Stimulated activated naive B cell treated with anti-CD40 and anti-IgM and Interleukin-4, amounts not matched to agents 10 μg/mL and 1 μg/mL and 100 μg/mL, for 72 hours (primary cell): ENCODE measurements at regions not wholly inside any gene's neighbourhood (a gene's known extent, or its start where the extent isn't known, plus 50 kb on each side); places are given as distances from the start of the nearest gene placed in this dataset.

Experiments used
- ATAC-seq, 2 donors: fragments of 150-1000 bp; cut with Tn5 transposase; replicated peaks; 2 replicates each; pipeline ENCODE4 v1.10.0; 2021; ENCODE audit warnings: moderate library complexity in 1 of 2
- DNase-seq: peaks from one replicate; pipeline ENCODE4 v3.0.0; 2021
- H3K27ac Mint-ChIP-seq: one replicate; pipeline ENCODE4 v1.8.0; 2022; ENCODE audit warnings: mild to moderate bottlenecking, mixed read lengths
- H3K27me3 Mint-ChIP-seq, 2 donors: one replicate each; pipeline ENCODE4 v1.8.0; 2022; ENCODE audit warnings: mixed read lengths in 2 of 2
- H3K36me3 Mint-ChIP-seq, 2 donors: one replicate each; pipeline ENCODE4 v1.8.0; 2022; ENCODE audit warnings: mixed read lengths in 2 of 2, mild to moderate bottlenecking in 1 of 2
- H3K4me1 Mint-ChIP-seq, 2 donors: one replicate each; pipeline ENCODE4 v1.8.0; 2022; ENCODE audit warnings: mixed read lengths in 2 of 2, mild to moderate bottlenecking in 1 of 2
- H3K4me3 Mint-ChIP-seq, 2 donors: one replicate each; pipeline ENCODE4 v1.8.0; 2022; ENCODE audit warnings: mild to moderate bottlenecking in 2 of 2, mixed read lengths in 2 of 2, moderate library complexity in 1 of 2
- H3K9me3 Mint-ChIP-seq, 2 donors: one replicate each; pipeline ENCODE4 v1.8.0; 2022; ENCODE audit warnings: mixed read lengths in 2 of 2, mild to moderate bottlenecking in 1 of 2

DNA sequence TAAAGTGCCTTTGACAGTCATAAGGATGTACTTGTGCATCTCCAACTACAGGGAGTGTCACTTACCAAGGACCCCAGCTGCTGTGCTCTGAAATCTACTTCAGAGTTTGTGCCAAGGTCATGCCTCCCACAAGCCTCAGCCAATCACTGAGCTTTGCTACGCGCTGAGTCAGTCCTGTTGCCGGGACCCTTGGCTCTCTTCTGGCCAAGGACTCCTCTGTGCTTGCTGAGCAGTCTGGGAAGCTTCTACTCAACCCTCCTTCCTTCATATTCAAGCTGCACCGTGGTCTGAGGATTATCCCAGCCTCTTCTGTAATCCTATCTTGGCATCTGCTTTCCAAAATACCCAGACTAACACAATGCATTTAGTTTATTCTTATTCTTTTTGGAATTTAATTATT, 398.9 kb upstream of the FANCL start:
- H3K27me3 Mint-ChIP-seq, result no peaks in the 10 kb centered on the region

DNA sequence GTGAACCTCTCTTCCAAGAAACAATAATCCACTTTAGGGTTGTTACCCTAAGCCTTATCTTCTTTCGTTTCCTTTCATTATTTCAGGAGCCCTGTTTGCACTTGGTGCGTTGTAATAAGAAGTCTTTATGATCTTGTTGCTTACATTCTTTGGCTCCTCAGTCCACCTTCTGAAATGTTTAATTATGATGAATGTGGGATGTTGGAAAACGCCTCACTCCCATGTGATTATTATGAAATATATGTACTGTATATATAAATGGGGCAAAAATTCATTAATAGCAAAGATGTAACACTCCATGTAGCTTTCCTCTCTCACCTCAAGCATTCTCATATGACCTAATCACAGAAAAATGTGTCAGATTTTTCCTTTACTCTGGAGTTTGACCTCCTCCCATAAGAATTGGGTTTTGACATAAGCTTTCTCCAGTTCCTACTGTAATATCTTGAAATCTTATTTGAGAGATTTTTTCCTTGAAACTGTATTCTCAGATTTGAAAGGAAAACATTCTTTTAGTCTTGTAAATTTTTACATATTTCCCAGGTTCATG, 397.2 kb upstream of the FANCL start:
- no peak for DNase-seq
- no peak for ATAC-seq
- Mint-ChIP-seq H3K27ac (no peak overlapping the region), H3K4me1 (no peaks in the 10 kb centered on the region), H3K9me3 (no peaks in the 10 kb centered on the region), H3K4me3 (no peak overlapping the region), H3K27me3 (no peaks in the 10 kb centered on the region), H3K36me3 (no peaks in the 10 kb centered on the region)

More for the DNA sequence above, 398.9 kb upstream of the FANCL start:
- H3K36me3 Mint-ChIP-seq, result no peaks in the 10 kb centered on the region
- peaks cover 0 to 5% of the 10 kb centered on the region in 2 donors for H3K4me1 Mint-ChIP-seq
- H3K27ac Mint-ChIP-seq, result no peak overlapping the region
- H3K4me3 Mint-ChIP-seq, result no peak overlapping the region
- DNase-seq, result no peak
- no peaks in the 10 kb centered on the region for H3K9me3 Mint-ChIP-seq
- ATAC-seq, result no peak

DNA sequence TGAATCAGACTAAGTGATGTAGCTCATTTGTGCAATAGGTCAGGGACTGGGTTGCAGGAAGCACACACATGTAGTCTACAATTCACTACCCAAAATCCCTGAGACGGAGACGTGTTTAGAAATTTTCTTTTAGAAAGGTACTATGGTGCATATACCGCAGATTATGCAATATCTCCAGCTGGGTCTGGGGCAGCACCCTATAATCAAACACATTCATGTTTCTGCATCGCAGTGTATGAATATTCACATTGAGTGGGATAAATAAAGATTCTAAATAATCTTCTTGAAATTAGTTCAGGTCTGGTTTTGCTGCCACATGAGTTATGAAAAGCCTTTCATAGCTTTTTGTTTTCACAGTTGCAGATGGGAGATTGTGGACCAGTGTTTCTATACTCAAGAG, 395.7 kb upstream of the FANCL start:
- Mint-ChIP-seq H3K4me1 (no peaks in the 10 kb centered on the region), H3K9me3 (no peaks in the 10 kb centered on the region), H3K27ac (no peak overlapping the region), H3K27me3 (no peaks in the 10 kb centered on the region), H3K36me3 (no peaks in the 10 kb centered on the region), H3K4me3 (no peak overlapping the region)
- DNase-seq (no peak), ATAC-seq (no peak)

DNA sequence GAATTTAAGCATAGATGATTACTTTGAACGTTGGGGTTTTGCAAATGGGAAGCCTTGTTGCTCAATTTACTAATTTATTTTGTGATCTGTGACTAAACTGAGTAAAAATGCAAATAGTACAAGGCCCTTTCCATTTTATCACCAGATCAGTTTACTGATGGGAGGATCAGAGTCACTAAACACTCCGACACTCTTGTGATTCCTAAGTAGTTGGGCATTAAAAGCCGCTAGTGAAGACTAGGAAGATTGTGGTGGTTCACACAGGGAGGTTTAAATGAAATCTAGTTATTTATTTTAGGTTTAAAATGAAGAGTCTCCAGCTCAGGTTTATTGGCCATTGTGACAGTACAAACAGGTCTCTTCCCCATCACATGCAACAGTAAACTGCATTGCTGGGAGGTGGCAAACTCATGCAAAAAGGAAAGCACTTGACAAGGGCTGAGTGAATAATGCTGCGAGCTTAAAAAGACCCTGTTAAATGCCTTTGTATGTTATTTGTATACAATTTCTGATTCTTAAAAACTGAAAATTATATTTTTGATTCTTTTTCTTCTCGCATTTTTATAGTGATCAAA, 394.8 kb upstream of the FANCL start:
- no peaks in the 10 kb centered on the region for H3K27me3 Mint-ChIP-seq
- no peak for DNase-seq
- no peaks in the 10 kb centered on the region for H3K4me1 Mint-ChIP-seq
- no peak for ATAC-seq
- H3K27ac Mint-ChIP-seq, result no peak overlapping the region
- no peak overlapping the region for H3K4me3 Mint-ChIP-seq
- no peaks in the 10 kb centered on the region for H3K36me3 Mint-ChIP-seq
- H3K9me3 Mint-ChIP-seq, result no peaks in the 10 kb centered on the region

DNA sequence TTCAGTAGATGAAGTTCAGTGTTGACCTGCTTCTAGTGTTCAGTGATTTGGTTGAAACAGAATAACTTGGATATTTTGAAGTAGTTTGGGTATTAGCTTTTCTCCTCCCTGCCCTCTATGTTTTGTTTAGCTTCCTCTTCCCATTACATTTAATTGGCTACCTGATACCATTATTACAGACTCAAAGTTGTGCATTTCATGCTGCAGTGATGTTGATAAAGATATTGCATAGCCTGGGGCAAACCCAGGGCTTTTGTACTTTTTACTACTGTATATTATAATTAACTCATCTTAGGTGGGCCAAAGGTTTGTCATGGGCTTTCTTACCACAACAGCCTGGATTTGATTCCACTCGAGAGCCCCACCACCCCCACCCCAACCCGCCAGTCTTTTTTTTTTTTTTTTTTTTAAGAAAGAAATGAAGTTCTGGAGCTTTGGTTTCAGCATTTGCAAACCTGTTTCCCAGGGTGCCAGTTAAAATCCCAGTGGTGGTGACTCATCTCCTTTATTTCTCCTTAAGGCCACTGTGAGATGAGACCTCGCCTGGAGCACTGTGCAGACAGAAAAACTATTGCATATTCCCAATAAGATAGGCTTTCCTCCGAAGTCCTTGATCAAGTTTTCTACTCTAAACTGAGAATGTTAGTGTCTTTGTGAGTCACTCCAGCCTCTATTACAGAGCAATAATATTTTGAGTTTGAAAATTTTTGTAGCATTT, 393.7 kb upstream of the FANCL start:
- no peak for ATAC-seq
- Mint-ChIP-seq H3K9me3 (no peaks in the 10 kb centered on the region), H3K27ac (no peak overlapping the region)

DNA sequence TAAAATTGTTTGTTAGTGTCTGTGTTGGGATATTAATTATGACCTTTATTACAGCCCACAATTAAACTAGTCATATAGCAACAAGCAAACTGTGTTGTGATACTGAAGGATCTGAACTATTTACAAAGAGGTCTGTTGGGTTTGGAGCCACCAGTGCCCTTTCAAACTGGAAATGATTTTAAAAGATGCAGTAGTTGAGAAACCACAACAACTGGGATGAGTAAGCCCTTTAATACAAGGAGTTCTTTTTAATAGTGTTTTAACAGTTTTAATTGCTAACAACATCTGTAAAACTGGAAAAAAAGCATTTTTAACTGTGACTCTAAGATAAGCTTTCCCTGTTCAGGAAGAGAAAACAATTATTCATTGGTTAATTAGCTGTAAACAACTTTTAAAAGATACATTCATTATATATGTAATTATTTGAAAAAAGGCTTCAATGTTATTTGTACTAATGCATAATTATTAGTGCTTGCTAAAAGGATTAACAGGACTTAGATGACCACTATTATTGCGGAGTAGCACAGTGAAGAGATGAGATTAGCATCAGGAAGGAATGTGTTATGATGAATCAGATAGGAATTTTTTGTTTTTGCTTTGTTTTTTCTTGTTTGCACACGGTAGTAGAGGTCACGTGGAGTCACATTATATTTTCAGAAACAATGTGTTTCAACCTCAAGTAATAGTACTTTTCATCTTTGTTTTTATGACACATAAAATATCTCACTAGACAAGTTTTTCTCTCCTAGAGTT, 392.7 kb upstream of the FANCL start:
- Mint-ChIP-seq H3K27me3 (no peaks in the 10 kb centered on the region), H3K27ac (no peak overlapping the region), H3K4me1 (no peaks in the 10 kb centered on the region), H3K9me3 (no peaks in the 10 kb centered on the region), H3K4me3 (no peak overlapping the region), H3K36me3 (no peaks in the 10 kb centered on the region)
- ATAC-seq (no peak), DNase-seq (no peak)

More for the DNA sequence above, 393.7 kb upstream of the FANCL start:
- H3K4me3 Mint-ChIP-seq, result no peak overlapping the region
- no peaks in the 10 kb centered on the region for H3K27me3 Mint-ChIP-seq
- no peak for DNase-seq
- H3K4me1 Mint-ChIP-seq, result no peaks in the 10 kb centered on the region
- H3K36me3 Mint-ChIP-seq, result no peaks in the 10 kb centered on the region

DNA sequence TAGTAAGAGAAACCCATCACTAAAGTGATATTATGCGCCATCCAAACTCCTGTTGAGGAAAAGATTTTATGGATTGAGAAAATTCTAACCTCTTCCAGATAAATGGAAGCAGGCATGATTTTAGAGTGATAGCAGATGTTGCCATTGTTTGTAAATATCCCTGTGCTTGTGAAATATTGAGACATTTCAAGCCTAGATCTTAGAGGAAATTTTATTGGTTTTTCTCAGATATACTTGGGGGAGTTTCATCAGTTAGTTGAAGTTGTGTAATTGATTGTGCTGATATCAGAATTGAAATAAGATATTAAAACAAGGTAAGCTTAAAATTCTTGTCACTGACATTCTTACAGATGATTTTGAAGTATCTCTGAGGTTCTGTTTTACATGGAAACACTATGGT, 390.9 kb upstream of the FANCL start:
- no peak for ATAC-seq
- Mint-ChIP-seq H3K4me3 (no peak overlapping the region), H3K4me1 (no peaks in the 10 kb centered on the region), H3K36me3 (no peaks in the 10 kb centered on the region), H3K27me3 (no peaks in the 10 kb centered on the region), H3K9me3 (no peaks in the 10 kb centered on the region), H3K27ac (no peak overlapping the region)
- no peak for DNase-seq

DNA sequence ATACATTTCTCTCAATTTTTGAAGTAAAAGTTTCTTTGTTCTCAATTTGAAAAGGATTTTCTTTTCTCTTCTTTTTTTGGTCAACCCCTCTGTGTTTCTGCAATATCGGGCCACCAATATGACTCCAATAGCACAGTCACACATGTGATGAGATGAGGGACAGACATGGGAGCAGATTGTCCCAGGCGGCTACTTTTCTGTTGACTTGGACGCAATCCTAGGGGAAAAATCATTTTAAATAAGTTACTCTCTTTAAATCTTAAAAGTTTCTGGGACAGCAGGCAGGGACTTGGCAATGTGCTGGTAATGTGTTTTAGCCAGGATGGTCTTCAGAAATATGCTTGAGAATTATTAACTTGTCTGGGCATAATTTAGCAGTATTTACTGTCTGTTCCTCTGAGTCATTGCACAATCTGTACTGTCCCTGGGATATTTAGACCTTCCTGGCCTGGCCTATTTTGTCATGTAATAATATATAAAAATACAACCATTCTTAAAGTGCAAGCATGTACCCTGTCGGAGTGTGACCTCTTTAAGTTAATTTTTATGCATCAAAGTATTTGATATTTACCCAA, 388.5 kb upstream of the FANCL start:
- Mint-ChIP-seq H3K27ac (no peak overlapping the region), H3K9me3 (no peaks in the 10 kb centered on the region), H3K36me3 (no peaks in the 10 kb centered on the region), H3K4me1 (no peaks in the 10 kb centered on the region), H3K4me3 (no peak overlapping the region), H3K27me3 (no peaks in the 10 kb centered on the region)
- no peak for ATAC-seq
- no peak for DNase-seq

DNA sequence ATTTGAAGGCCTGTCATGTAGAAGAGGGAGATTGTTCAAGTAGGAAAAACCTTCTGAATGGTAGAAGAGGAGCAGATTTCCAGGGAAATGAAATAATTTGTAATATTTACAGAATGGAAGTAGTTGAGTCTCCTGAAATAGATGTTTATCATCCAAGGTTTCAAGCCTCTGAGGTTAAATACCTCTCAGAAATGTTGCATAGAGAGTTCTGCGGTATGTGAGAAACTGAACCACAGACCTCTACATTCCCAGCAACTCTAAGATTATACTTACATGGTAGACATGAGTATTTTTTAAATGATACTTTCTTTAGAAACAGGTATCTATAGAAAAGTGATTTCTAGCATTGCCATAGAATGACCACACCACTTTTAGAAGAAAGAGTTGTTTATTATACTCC, 379.8 kb upstream of the FANCL start:
- DNase-seq (no peak), ATAC-seq (no peak)
- no peaks in the 10 kb centered on the region for H3K4me1 Mint-ChIP-seq
- H3K9me3 Mint-ChIP-seq, result no peaks in the 10 kb centered on the region
- no peaks in the 10 kb centered on the region for H3K36me3 Mint-ChIP-seq
- H3K4me3 Mint-ChIP-seq, result no peak overlapping the region
- no peak overlapping the region for H3K27ac Mint-ChIP-seq
- no peaks in the 10 kb centered on the region for H3K27me3 Mint-ChIP-seq

DNA sequence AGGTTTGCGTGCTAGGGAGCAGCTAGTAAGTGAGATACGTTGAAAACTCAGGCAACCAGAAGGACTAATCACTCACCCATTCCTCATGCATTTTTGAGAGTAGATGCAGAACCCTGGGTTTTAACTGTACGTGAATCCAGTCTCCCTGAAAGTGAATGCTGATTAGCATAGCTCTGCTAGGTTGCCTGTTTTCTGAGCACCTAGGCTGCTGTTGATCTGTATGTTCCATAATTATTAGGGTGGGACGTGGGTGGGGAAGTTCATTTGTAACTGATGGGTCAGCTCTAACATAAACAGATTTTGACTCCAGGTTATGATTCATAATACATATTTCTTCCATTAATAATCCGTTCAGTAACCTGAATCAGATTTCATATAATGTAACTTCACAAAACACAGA, 379.0 kb upstream of the FANCL start:
- H3K27me3 Mint-ChIP-seq, result peaks cover 0 to 4% of the 10 kb centered on the region in 2 donors
- no peak for DNase-seq
- no peaks in the 10 kb centered on the region for H3K36me3 Mint-ChIP-seq
- no peaks in the 10 kb centered on the region for H3K4me1 Mint-ChIP-seq
- H3K9me3 Mint-ChIP-seq, result no peaks in the 10 kb centered on the region
- no peak for ATAC-seq
- no peak overlapping the region for H3K4me3 Mint-ChIP-seq
- H3K27ac Mint-ChIP-seq, result no peak overlapping the region

DNA sequence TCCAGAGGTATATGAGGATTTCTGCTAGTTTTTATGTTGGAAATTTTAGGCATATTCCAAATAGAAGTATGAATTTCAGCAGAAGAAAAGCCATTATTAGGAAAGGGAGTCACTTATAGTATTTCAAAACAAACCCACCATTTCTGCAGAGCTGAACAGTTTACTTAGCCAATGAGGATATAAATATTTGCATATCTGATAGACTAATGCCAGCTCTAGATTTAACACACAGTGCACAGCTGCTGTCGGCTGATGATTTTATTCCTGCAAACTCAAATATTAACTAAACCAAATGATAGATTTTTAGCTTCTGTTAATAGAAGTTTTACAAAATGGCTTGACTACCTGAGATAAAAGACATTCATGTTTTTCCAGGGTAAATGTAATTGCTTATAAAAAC, 375.8 kb upstream of the FANCL start:
- Mint-ChIP-seq H3K9me3 (no peaks in the 10 kb centered on the region), H3K27me3 (peaks cover 0 to 4% of the 10 kb centered on the region in 2 donors), H3K4me3 (no peak overlapping the region), H3K36me3 (no peaks in the 10 kb centered on the region), H3K4me1 (peaks cover 2 to 4% of the 10 kb centered on the region in 2 donors), H3K27ac (no peak overlapping the region)
- DNase-seq, result no peak
- ATAC-seq, result no peak

DNA sequence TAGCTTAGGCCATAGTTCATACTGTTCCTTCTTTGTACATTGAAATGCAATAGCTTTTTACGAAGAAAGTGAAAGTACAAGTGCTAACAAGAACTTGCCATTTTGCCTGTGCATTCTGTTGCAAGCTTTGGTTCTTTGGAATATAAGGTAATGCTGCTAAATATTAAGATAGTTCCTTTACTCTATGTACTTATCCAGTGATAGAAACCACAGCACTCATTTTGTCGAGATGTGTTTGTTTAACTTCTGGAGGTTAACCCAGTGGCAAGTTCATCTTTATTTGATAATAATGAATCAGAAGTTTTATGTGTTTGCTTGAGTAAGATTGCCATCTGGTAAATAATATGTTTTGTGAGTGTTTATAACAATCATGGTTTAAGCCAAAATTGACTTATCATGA, 373.1 kb upstream of the FANCL start:
- ATAC-seq, result no peak
- peak overlapping the region in 1 of 2 donors; percentile 32 for H3K4me3 Mint-ChIP-seq
- peaks cover 0 to 8% of the 10 kb centered on the region in 2 donors for H3K27me3 Mint-ChIP-seq
- DNase-seq, result no peak
- peaks cover 2 to 8% of the 10 kb centered on the region in 2 donors for H3K4me1 Mint-ChIP-seq
- no peak overlapping the region for H3K27ac Mint-ChIP-seq
- H3K36me3 Mint-ChIP-seq, result no peaks in the 10 kb centered on the region
- no peaks in the 10 kb centered on the region for H3K9me3 Mint-ChIP-seq

DNA sequence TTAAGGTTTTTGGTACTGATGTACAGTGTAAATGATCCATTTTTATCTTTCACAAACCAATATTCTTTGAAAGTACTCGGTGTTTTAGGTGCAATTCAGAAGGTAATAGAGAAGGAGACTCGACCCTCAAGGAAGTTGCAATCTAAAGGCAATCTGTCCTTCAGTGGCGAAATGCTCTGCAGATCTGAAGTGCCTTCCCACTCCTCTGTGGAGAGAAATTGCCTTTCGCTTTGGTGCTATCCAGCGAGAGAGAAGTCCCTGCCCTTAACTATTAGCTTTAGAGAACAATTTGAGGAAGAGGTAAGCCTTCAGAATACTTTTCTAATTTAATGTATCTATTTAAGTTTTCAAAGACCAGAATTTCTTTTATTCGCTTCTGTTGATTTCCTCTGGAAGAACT, 371.8 kb upstream of the FANCL start:
- Mint-ChIP-seq H3K4me1 (peaks cover 2 to 9% of the 10 kb centered on the region in 2 donors), H3K27me3 (peaks cover 0 to 8% of the 10 kb centered on the region in 2 donors), H3K27ac (no peak overlapping the region), H3K4me3 (no peak overlapping the region), H3K36me3 (no peaks in the 10 kb centered on the region), H3K9me3 (no peaks in the 10 kb centered on the region)
- no peak for ATAC-seq
- no peak for DNase-seq

DNA sequence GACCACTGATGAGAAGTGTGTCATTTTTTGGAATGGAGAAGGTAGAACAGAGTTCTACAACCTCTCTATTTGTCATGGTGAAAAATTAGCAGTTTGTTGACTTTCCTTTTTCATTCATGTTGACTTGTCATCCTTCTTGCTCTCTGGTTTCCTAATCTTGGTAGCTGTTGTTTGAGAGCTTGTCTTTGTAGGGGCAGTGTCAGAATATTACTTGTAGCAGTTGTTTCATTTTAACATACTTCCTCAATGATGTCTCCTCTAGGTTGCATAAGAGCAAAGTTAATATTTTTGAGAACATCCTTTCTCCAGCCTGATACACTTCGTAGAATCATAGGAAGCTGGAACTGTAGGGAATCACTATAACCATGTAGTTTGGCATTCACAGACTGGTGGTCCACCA, 368.2 kb upstream of the FANCL start:
- Mint-ChIP-seq H3K27me3 (peaks cover 9 to 11% of the 10 kb centered on the region in 2 donors), H3K4me1 (peaks cover under 1 to 9% of the 10 kb centered on the region in 2 donors), H3K27ac (no peak overlapping the region), H3K4me3 (no peak overlapping the region), H3K36me3 (no peaks in the 10 kb centered on the region), H3K9me3 (no peaks in the 10 kb centered on the region)
- no peak for DNase-seq
- ATAC-seq, result no peak
